WTC11 (cell line): ENCODE measurements at regions not wholly inside any gene's neighbourhood (a gene's known extent, or its start where the extent isn't known, plus 50 kb on each side); places are given as distances from the start of the nearest gene placed in this dataset.
A peak's percentile ranks its signal among the peaks of the same experiment; 100 is the strongest.

Experiments
- ATAC-seq: fragments of 200-7000 bp; cut with Tn5 transposase; 2 replicates; pipeline ENCODE4 v1.10.0; 2021; ENCODE audit warnings: mild to moderate bottlenecking, moderate library complexity
- CTCF ChIA-PET: fragments of 300-600 bp; sonication (Branson Sonifier 250); formaldehyde crosslinking; loops from one replicate; lab custom pipeline; 2021; ENCODE audit warnings: antibody characterized with exemption; lab: Charles Lee
- POLR2A ChIA-PET: fragments of 350-600 bp; sonication (Branson Sonifier 250); formaldehyde crosslinking; loops from one replicate; lab custom pipeline; 2021; ENCODE audit warnings: antibody characterized with exemption; lab: Charles Lee
- DNase-seq: peaks from one replicate; pipeline ENCODE4 v3.0.0; 2021; ENCODE audit warnings: low spot score
- H3K27ac Mint-ChIP-seq: 2 replicates; pipeline ENCODE4 v1.8.0; 2021; ENCODE audit warnings: mixed read lengths
- H3K27me3 Mint-ChIP-seq: 2 replicates; pipeline ENCODE4 v1.8.0; 2021; ENCODE audit warnings: low read depth, mild to moderate bottlenecking, moderate library complexity, mixed read lengths
- H3K36me3 Mint-ChIP-seq: 2 replicates; pipeline ENCODE4 v1.8.0; 2021; ENCODE audit warnings: mixed read lengths
- H3K4me1 Mint-ChIP-seq: 2 replicates; pipeline ENCODE4 v1.8.0; 2022; ENCODE audit warnings: mixed read lengths
- H3K4me3 Mint-ChIP-seq: 2 replicates; pipeline ENCODE4 v1.8.0; 2021; ENCODE audit warnings: mild to moderate bottlenecking, moderate library complexity, mixed read lengths
- H3K9me3 Mint-ChIP-seq: 2 replicates; pipeline ENCODE4 v1.8.0; 2021; ENCODE audit warnings: mixed read lengths
- AR ChIP-seq: fragments of 250-450 bp; sonication (Bioruptor Pico); IDR thresholded peaks from 2 replicates; pipeline ENCODE4 v1.9.0; 2021; ENCODE audit warnings: mild to moderate bottlenecking
- E2F1 ChIP-seq: sonication (generic); formaldehyde crosslinking; IDR thresholded peaks from 2 replicates; pipeline ENCODE4 v1.8.0; 2022; ENCODE audit warnings: mild to moderate bottlenecking, missing genetic modification reagents
- E2F4 ChIP-seq: sonication (generic); formaldehyde crosslinking; IDR thresholded peaks from 2 replicates; pipeline ENCODE4 v1.8.1; 2022; ENCODE audit warnings: low read depth, mild to moderate bottlenecking, moderate library complexity, missing genetic modification reagents, borderline replicate concordance
- ELF4 ChIP-seq: sonication (generic); formaldehyde crosslinking; IDR thresholded peaks from 2 replicates; pipeline ENCODE4 v1.8.1; 2022; ENCODE audit warnings: low read depth, mild to moderate bottlenecking, moderate library complexity, missing genetic modification reagents
- ERG ChIP-seq: fragments of 250-450 bp; sonication (Bioruptor Pico); IDR thresholded peaks from 2 replicates; pipeline ENCODE4 v1.8.0; 2021; ENCODE audit warnings: mild to moderate bottlenecking
- HMGXB4 ChIP-seq: sonication (generic); formaldehyde crosslinking; IDR thresholded peaks from 2 replicates; pipeline ENCODE4 v1.8.1; 2023; ENCODE audit warnings: mild to moderate bottlenecking, moderate library complexity, missing genetic modification reagents
- MLX ChIP-seq: sonication (generic); formaldehyde crosslinking; IDR thresholded peaks from 2 replicates; pipeline ENCODE4 v1.8.1; 2023; ENCODE audit warnings: mild to moderate bottlenecking, missing genetic modification reagents, moderate library complexity
- NFYB ChIP-seq: sonication (generic); formaldehyde crosslinking; conservative IDR thresholded peaks from 2 replicates; pipeline ENCODE4 v1.8.0; 2022; ENCODE audit warnings: low read depth, missing genetic modification reagents
- RELA ChIP-seq: sonication (generic); formaldehyde crosslinking; IDR thresholded peaks from 2 replicates; pipeline ENCODE4 v1.8.1; 2022; ENCODE audit warnings: missing genetic modification reagents, mild to moderate bottlenecking, borderline replicate concordance
- SMAD4 ChIP-seq: sonication (generic); formaldehyde crosslinking; IDR thresholded peaks from 2 replicates; pipeline ENCODE4 v1.8.0; 2022; ENCODE audit warnings: mild to moderate bottlenecking, missing genetic modification reagents
- ZNF219 ChIP-seq: sonication (generic); formaldehyde crosslinking; IDR thresholded peaks from 2 replicates; pipeline ENCODE4 v1.8.0; 2023; ENCODE audit warnings: missing genetic modification reagents, mild to moderate bottlenecking, borderline replicate concordance
- ZNF232 ChIP-seq: sonication (generic); formaldehyde crosslinking; IDR thresholded peaks from 2 replicates; pipeline ENCODE4 v1.8.0; 2022; ENCODE audit warnings: mild to moderate bottlenecking, missing genetic modification reagents
- ZNF263 ChIP-seq: sonication (generic); formaldehyde crosslinking; IDR thresholded peaks from 2 replicates; pipeline ENCODE4 v1.8.1; 2022; ENCODE audit warnings: low read depth, mild to moderate bottlenecking, moderate library complexity, missing genetic modification reagents
- ZNF396 ChIP-seq: fragments of 250-450 bp; sonication (Bioruptor Pico); IDR thresholded peaks from 2 replicates; pipeline ENCODE4 v1.8.0; 2021; ENCODE audit warnings: mild to moderate bottlenecking, moderate library complexity, borderline replicate concordance
- ZSCAN18 ChIP-seq: fragments of 250-450 bp; sonication (Bioruptor Pico); IDR thresholded peaks from 2 replicates; pipeline ENCODE4 v2.1.2; 2022; ENCODE audit warnings: mild to moderate bottlenecking, moderate library complexity

- peaks cover 76% of the 10 kb centered on the region for H3K4me1 Mint-ChIP-seq
- H3K36me3 Mint-ChIP-seq, result no peaks in the 10 kb centered on the region
- no peak overlapping the region for H3K4me3 Mint-ChIP-seq
- H3K27me3 Mint-ChIP-seq, result no peaks in the 10 kb centered on the region
- H3K9me3 Mint-ChIP-seq, result no peaks in the 10 kb centered on the region
- DNase-seq (no peak), ATAC-seq (no peak)
- CTCF ChIA-PET, result interaction anchor here (0.9 to 7.9 kb wide), 11 partner anchors 10 to 145 kb away, joined by 3 to 60 read pairs (median 3); no protein-coding TSS in a partner anchor
- TF ChIP-seq ZNF263 (CRISPR knock-in tag) (no peak), RELA (CRISPR knock-in tag) (no peak), ZNF219 (CRISPR knock-in tag) (no peak), E2F1 (no peak), ERG (CRISPR knock-in tag) (no peak), AR (CRISPR knock-in tag) (no peak), ZSCAN18 (no peak)
- no peak overlapping the region for H3K27ac Mint-ChIP-seq
- POLR2A ChIA-PET, result interaction anchor here (1.7 kb wide), 1 partner anchor 22 kb away, joined by 9 read pairs; no protein-coding TSS in a partner anchor
These were observed 51.7 kb upstream of the GSE1 start for GRCh38 chr16:85561248-85562092.

- Mint-ChIP-seq H3K27me3 (no peaks in the 10 kb centered on the region), H3K4me1 (peaks cover 83% of the 10 kb centered on the region), H3K9me3 (no peaks in the 10 kb centered on the region), H3K36me3 (no peaks in the 10 kb centered on the region)
- ChIA-PET POLR2A (interaction anchor here (1.7 kb wide), 1 partner anchor 21 kb away, joined by 9 read pairs; no protein-coding TSS in a partner anchor), CTCF (interaction anchor here (0.9 to 7.9 kb wide), 10 partner anchors 10 to 81 kb away, joined by 3 to 60 read pairs (median 6); no protein-coding TSS in a partner anchor)
- ATAC-seq, result no peak
- TF ChIP-seq ELF4 (CRISPR knock-in tag), result no peak
- no peak for TF ChIP-seq NFYB (CRISPR knock-in tag)
- TF ChIP-seq ZNF396 (CRISPR knock-in tag), result no peak
- no peak for TF ChIP-seq HMGXB4
- no peak for TF ChIP-seq MLX (CRISPR knock-in tag)
- no peak for TF ChIP-seq E2F4 (CRISPR knock-in tag)
- TF ChIP-seq ZNF232 (CRISPR knock-in tag), result no peak
- TF ChIP-seq SMAD4 (CRISPR knock-in tag), result no peak
- TF ChIP-seq, all 79 proteins: peak for 0
- Mint-ChIP-seq H3K27ac (peak overlapping the region; percentile 54), H3K4me3 (no peak overlapping the region)
- DNase-seq, result no peak
These were observed 50.9 kb upstream of the GSE1 start for GRCh38 chr16:85562093-85562786.
